NAMALWA (cell line): ENCODE measurements at regions not wholly inside any gene's neighbourhood (a gene's known extent, or its start where the extent isn't known, plus 50 kb on each side); places are given as distances from the start of the nearest gene placed in this dataset.

Source experiments
- DNase-seq: peaks from one replicate; pipeline ENCODE4 v3.0.0-alpha.2; 2015; ENCODE audit warnings: low spot score

DNA sequence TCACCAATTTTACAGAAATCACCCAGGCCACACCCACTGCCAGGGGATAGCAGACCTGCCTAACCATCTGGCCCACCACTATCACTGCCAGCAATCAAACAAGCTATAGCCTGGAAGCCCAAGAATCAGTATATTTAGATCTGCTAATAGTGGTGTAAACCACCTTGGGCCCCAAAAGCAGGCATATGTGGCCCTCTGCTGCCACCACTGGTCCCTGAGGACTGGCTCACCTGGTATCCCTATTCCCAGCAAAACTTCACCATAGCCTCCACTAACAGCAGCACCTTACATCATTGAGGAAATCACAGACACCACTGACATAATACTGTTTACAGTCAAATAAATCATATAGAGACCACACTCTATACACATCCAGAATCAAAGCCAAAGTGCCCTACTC, 880.4 kb upstream of the MAN1A1 start:
- DNase-seq, result no peak

GRCh38 chr6:120228297-120228696, 878.7 kb upstream of the MAN1A1 start:
- DNase-seq, result no peak

GRCh38 chr6:120219339-120219738, 869.8 kb upstream of the MAN1A1 start:
- no peak for DNase-seq

GRCh38 chr6:120214088-120214499, 864.5 kb upstream of the MAN1A1 start:
- DNase-seq, result no peak

GRCh38 chr6:120211955-120212792, 862.6 kb upstream of the MAN1A1 start:
- no peak for DNase-seq

DNA sequence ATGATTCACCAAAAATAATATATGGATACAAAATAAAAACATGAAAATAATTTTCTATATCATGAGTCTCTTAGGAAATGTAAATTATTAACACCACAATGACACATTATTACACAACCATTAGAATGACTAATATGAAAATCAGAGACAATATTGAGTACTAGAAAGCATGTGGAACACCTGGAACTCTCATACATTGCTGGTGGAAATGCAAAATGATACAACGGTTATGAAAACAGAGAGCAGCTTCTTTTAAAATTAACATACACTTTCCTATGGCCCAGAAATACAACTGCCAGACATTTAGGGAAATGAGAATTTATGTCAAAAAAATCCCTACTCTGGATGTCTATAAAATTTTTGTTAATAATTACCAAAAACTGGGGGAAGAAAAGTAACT, 853.3 kb upstream of the MAN1A1 start:
- no peak for DNase-seq

- DNase-seq, result no peak
Measured at GRCh38 chr6:120200853-120201252, 851.3 kb upstream of the MAN1A1 start.

DNA sequence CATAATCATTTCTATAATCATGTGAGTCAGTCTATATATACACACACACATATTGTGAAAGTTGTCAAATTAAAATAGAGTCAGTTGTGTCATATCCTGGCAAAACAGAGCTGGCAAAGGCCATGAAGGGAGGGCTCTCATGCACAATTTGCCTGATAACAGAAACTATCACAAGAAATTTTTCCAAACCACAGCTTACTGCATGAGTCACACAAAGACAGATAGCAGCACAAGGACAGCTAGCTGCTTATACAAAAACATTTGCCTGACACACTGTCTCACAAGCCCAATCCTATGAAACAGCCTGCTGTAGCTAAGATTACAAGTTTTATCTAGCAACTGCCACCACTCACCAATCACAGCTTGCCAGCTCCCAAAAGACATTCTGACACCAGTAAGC, 848.5 kb upstream of the MAN1A1 start:
- DNase-seq, result no peak

DNA sequence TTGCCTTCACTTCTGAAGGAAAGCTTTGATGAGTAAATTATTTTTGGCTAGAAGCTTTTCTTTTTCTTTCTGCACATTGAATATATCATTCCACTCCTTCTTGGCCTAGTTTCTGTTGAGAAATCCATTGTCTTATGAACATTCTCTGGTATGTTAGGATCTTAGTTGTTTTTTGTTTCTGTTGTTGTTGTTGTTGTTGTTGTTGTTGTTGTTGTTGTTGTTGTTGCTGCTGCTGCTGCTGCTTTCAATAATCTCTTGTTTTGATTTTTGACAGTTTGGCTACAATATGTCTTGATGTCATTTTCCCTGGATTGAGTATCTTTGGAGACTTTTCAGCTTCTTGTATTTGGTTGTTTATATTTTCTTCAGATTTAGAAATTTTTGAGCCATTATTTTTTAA, 836.5 kb upstream of the MAN1A1 start:
- DNase-seq, result no peak

DNA sequence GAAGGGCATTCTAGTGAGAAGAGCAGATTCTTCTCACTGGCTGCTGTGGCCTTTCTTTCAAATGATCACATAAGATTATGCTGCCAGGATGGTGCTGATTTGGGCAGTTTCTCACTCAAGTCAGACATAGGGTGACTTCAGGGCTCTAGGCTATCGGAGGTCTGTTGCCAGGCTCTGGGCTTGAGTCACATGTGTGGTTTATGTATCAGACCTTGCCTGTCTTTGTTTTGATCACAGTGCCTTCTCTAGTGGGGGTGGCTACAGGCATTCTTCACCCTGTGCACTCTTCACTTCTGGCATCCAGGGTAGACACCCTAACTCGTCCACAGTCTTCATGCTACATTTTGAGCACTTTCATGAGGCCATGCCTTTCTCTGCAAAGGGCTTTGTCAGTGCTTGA, 823.7 kb upstream of the MAN1A1 start:
- DNase-seq, result no peak

DNA sequence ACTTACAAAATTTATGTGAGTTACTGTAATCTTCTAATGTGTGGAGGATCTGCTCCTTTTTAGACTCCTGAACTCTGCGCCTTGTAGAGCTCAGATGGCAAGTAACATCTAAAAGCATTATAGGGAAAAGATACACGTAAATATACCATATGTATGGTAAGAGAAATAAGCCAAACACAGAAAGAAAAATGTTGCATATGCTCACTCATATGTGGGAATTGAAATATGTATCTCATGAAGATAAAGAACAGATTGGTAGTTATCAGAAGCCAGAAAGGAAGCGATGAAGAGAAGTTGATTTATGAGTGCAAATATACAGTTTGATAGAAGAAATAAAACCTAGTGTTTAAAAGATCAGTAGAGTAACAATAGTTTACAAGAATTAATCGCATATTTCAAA, 815.0 kb upstream of the MAN1A1 start:
- no peak for DNase-seq

DNA sequence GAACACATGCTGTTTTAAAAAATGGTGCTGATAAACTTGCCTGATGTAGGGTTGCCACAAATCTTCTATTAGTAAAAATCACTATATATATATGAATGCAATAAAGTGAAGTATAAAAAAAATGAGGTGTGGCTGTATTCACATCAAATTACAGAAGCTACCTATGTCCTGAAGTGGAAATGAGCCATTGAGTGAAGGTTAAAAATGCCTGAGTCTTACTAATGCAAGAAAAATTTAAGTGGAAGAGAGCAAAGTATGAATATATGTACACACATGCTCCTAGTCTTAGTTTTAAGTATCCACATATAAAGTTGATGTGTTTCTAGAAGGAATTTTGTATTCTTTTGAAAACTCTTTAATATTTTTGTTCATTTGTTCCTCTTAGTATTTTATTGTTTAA, 808.3 kb upstream of the MAN1A1 start:
- DNase-seq, result no peak

DNA sequence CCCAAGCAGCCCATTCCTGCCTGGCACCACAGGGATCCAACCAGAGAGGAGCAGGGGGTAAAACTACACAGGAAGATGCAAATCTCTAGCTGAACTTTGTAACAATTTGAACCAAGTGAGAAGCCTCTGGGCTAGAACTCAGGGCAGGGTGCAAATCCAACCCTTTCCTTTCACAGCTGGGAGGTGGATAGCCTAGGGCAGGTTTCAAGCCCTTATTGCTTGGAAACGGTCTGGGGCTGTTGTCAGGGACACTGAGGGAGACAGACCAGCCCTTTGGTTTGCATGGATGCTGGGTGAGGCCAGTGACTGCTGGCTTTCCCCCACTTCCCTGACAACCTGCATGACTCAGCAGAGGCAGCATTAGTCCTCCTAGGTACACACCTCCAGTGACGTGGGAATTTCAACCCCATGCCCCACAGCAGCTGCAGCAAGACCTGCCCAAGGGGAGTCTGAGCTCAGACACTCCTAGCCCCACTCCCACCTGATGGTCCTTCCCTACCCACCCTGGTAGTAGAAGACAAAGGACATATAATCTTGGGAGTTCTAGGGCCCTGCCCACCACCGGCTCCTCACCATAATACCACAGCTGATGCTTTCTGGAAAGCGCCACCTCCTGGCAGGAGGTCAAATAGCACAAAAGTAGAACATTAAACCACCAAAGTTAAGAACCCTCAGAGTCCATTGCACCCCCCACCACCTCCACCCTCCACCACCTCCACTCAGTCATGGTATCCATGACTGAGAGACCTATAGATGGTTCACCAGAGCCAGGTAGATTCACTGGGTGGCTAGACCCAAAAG, 797.7 kb upstream of the MAN1A1 start:
- peak; percentile 39 for DNase-seq

DNA sequence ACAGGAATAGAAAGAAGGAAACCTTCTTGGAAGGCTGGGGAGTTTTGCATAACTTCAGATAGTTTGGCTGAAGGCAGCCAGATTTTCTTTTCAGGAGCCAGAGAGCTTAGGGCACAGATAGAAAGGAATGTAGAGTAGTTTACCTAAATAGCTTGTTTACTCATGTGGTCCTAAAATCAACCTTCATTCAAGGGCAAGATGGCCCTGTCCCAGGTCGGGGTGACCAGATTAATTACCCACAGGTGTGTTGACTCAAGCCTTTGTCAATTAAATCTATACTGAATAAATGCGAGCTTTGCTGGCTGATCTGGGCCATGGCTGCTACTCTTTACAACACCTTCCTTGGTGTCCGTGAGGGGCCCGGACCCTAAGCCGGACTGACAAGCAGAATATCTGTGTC, 792.0 kb upstream of the MAN1A1 start:
- DNase-seq, result no peak

DNA sequence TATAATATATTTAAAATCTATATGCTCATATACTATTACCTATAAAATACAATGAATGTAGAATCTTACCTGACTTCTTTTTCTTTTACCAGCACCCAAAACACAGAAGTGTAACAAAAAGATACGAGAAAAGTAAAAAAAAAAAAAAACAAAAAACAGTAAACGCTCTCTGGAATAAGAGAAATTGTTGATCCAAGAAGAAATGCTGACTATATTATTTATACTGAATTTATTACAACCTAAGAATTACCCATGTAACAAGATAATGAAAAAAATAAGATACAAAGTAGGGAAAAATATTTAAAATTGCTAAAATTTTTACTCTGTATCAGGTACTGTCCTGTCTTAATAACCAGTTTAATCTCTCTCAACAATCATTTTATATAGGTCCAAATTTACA, 787.9 kb upstream of the MAN1A1 start:
- DNase-seq, result no peak

GRCh38 chr6:120129228-120129627, 779.7 kb upstream of the MAN1A1 start:
- DNase-seq, result peak; percentile 32

- DNase-seq, result no peak
Measured at GRCh38 chr6:120122401-120122800, 772.8 kb upstream of the MAN1A1 start.

DNA sequence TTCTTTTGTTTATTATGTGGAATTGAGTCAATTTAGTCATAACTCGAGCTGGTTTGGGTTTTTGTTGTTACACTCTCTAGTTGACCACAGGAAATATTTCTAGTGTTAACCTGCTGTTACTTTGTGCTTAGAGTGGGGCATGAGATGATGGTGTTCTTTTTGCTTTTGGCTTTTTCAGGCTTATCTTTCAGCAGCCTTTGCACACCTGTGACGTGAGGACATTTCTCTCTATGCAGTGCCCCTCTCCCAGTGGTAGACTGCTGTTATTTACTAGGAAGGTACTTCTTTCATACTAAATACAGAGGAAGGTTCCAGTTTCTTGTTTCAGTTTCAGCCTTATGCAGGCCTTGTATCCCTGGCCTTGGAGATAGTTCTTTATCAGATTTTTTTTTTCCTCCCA, 766.8 kb upstream of the MAN1A1 start:
- no peak for DNase-seq

GRCh38 chr6:120112980-120113379, 763.4 kb upstream of the MAN1A1 start:
- no peak for DNase-seq

DNA sequence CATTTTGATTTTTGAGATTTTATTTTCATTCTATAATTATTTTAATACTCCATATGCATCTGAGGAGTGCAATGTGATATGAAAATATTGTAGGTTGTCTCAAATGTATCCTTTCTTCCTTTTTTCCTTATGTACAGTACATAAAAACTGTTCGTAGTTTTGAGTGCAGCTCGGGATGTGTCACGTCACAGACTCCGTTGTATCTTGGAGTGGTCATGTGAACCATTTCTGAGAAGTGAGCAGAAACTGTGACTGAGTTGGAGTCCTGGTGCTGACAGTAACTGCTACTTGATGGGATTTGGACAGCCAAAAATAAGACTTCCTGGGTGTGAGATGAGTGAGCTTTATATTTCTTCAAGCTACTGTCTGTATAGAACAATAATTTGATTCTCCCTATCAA, 761.4 kb upstream of the MAN1A1 start:
- DNase-seq, result no peak

DNA sequence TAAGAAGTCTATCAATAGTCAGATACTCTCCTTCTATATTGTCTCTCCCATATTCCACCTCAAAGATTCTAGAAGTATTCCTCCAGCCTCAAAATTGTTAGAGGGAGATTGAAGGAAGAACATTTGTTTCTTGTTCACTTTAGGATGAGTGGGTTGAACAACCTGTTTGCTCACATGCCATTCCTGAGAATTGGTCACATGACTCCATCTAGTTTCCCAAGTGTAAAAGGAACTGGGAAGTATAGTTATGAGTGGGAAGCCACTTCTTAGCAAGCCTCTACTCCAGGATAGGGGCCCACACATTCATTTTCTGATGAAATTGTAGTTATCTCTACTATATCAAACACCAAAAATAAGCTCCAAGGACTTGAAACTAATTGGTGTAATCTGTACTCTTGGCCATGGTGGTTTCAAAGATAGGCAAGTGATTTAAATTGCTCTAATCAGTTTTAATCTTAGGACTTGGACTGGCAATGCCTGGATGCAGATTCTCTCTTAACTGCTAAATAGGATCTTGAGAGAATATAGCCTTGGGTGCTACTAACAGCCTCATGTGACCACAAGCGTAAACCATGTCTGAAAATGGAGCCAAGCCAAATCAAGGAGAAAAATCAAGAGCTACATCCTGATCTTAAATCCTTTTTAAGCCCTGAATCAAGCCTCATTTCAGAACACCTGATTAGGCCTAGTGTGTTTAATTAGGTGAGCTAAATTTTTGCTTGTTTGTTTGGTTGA, 758.7 kb upstream of the MAN1A1 start:
- DNase-seq, result no peak

DNA sequence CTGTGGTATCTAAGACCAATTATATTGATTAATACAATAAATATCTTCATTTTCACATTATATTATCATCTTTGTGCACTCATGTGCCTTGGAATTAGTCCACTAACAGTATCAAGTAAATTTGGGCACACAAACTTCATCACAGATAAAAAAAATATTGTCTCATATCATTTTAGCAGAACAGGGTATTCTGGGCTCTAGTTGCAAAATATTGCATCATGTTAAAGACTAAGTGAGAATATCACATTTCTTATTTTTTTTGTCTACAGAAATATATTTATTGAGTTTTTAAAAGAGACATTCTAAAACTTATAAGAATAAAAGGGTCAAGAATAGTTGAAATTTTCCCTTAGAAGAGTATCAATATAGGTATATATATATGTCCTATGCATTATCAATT, 754.1 kb upstream of the MAN1A1 start:
- no peak for DNase-seq
